LNCaP clone FGC (cell line): ENCODE measurements at regions not wholly inside any gene's neighbourhood (a gene's known extent, or its start where the extent isn't known, plus 50 kb on each side); places are given as distances from the start of the nearest gene placed in this dataset.

Experiments used
- DNase-seq: peaks from one replicate; pipeline ENCODE4 v3.0.0-alpha.2; 2011; ENCODE audit warnings: low read depth
- H3K4me3 ChIP-seq: 2 replicates; pipeline ENCODE4 v1.5.1; 2011; ENCODE audit warnings: mild to moderate bottlenecking, low read depth, low read length, control low read depth
- TF ChIP-seq, protein P1 (sequence below): IDR thresholded peaks from 2 replicates; pipeline ENCODE4 v1.5.1; 2012; ENCODE audit warnings: mild to moderate bottlenecking; ENCODE audit not compliant: control insufficient read depth, insufficient read depth; ENCODE audit errors: extremely low read depth

- DNase-seq, result no peak
- no peak overlapping the region for H3K4me3 ChIP-seq
- TF ChIP-seq, protein P1, sequence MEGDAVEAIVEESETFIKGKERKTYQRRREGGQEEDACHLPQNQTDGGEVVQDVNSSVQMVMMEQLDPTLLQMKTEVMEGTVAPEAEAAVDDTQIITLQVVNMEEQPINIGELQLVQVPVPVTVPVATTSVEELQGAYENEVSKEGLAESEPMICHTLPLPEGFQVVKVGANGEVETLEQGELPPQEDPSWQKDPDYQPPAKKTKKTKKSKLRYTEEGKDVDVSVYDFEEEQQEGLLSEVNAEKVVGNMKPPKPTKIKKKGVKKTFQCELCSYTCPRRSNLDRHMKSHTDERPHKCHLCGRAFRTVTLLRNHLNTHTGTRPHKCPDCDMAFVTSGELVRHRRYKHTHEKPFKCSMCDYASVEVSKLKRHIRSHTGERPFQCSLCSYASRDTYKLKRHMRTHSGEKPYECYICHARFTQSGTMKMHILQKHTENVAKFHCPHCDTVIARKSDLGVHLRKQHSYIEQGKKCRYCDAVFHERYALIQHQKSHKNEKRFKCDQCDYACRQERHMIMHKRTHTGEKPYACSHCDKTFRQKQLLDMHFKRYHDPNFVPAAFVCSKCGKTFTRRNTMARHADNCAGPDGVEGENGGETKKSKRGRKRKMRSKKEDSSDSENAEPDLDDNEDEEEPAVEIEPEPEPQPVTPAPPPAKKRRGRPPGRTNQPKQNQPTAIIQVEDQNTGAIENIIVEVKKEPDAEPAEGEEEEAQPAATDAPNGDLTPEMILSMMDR, result no peak
These were observed 119.5 kb upstream of the SNTG2 start for GRCh38 chr2:831225-831536.

GRCh38 chr2:830419-831224 is 120.0 kb upstream of the SNTG2 start:
- no peak overlapping the region for H3K4me3 ChIP-seq
- DNase-seq, result no peak
- TF ChIP-seq, protein P1, result no peak

GRCh38 chr2:829047-829446 is 121.6 kb upstream of the SNTG2 start:
- no peak overlapping the region for H3K4me3 ChIP-seq
- TF ChIP-seq, protein P1, result no peak
- no peak for DNase-seq

- TF ChIP-seq, protein P1, result no peak
- no peak overlapping the region for H3K4me3 ChIP-seq
- no peak for DNase-seq
These were observed 125.7 kb upstream of the SNTG2 start for GRCh38 chr2:824954-825353.

- TF ChIP-seq, protein P1, result no peak
- H3K4me3 ChIP-seq, result no peak overlapping the region
- no peak for DNase-seq
These were observed 126.1 kb upstream of the SNTG2 start for GRCh38 chr2:824524-824923.

DNA sequence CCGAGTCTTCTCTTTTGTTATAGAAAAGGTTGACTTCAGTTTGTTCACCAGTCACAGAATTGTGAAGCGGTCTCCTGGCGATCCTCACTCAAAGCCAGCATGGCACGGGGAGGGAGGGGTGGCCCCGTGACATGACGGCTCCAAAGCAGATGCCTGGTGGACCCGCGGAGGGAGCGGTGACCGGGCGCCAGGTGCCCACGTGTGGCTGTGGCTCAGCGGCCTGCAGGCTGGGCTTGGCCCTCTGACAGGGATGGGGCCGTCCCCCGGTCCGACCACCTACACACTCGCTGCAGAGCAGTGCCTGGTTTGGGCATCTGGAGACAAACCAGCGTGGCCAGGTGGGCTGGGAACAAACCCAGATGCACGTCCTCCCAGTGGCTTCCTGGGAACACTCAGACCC is 129.1 kb upstream of the SNTG2 start:
- no peak overlapping the region for H3K4me3 ChIP-seq
- TF ChIP-seq, protein P1, result no peak
- DNase-seq, result no peak

- TF ChIP-seq, protein P1, result no peak
- no peak for DNase-seq
- no peak overlapping the region for H3K4me3 ChIP-seq
These were observed 131.0 kb upstream of the SNTG2 start for GRCh38 chr2:819601-820000.
